Tibial nerve (tissue), 3 donors: ENCODE measurements at regions not wholly inside any gene's neighbourhood (a gene's known extent, or its start where the extent isn't known, plus 50 kb on each side); places are given as distances from the start of the nearest gene placed in this dataset.

Experiments used
- CTCF ChIP-seq, 5 experiments: fragments of 200-600 bp in 3 of 5; fragments of 450-650 bp in 2 of 5; sonication (generic) in 3 of 5; IDR thresholded peaks; one replicate each; pipeline ENCODE4 v1.5.1; 2016 to 2019; ENCODE audit warnings: antibody characterized with exemption in 5 of 5, mild to moderate bottlenecking in 3 of 5, moderate library complexity in 2 of 5
- POLR2A ChIP-seq, 2 donors: fragments of 450-650 bp; IDR thresholded peaks; one replicate each; pipeline ENCODE4 v1.6.1; 2017; ENCODE audit warnings: antibody characterized with exemption in 2 of 2, mild to moderate bottlenecking in 2 of 2, moderate library complexity in 2 of 2

- TF ChIP-seq CTCF (IDR thresholded peaks at IDR 0.05) (no peak), POLR2A (IDR thresholded peaks at IDR 0.05) (no peak)
These were observed 129.9 kb upstream of the KCNK2 start for GRCh38 chr1:214952648-214953047.
